ENCODE measurements at regions not wholly inside any gene's neighbourhood (a gene's known extent, or its start where the extent isn't known, plus 50 kb on each side); places are given as distances from the start of the nearest gene placed in this dataset.

GRCh38 chrX:57227691-57228090 lies 58.8 kb upstream of the FAAH2 start:
- Mint-ChIP-seq H3K36me3 (ENCODE audit: insufficient read depth in 1 of 3, low read depth in 3 of 3) (peaks cover 19 to 26% (median 19%) of the 10 kb centered on the region in 3 experiments), H3K4me3 (no peak overlapping the region), H3K9me3 (peaks cover 57 to 67% of the 10 kb centered on the region in 2 experiments), H3K27ac (peak overlapping the region; percentile 34 to 89 (median 45); a peak in 2 of 7 replicates), H3K27me3 (ENCODE audit: low read depth) (peaks cover 4% of the 10 kb centered on the region; the same call in 1 of the 2 replicates), H3K4me1 (peaks cover 16 to 19% of the 10 kb centered on the region in 2 experiments)
- H4K5ac ChIP-seq (ENCODE audit: insufficient read length, low read depth, low read length), result no peak overlapping the region
- H2BK120ac ChIP-seq (ENCODE audit: low read depth, low read length, poor library complexity, severe bottlenecking), result no peak overlapping the region
- H3K56ac ChIP-seq (ENCODE audit: insufficient read length, low read depth, low read length), result no peak overlapping the region
- no CpG with 5 or more reads among the region's 2 CpGs for WGBS (ENCODE audit: extremely low coverage, insufficient read length, low lambda C conversion rate)
- H4K91ac ChIP-seq (ENCODE audit: insufficient read length, low read depth, low read length), result no peak overlapping the region
- peak; percentile 57 for DNase-seq
- H3K27me3 ChIP-seq (ENCODE audit: insufficient read depth, low read length), result no peaks in the 10 kb centered on the region
- no peaks in the 10 kb centered on the region for H3K79me1 ChIP-seq (ENCODE audit: insufficient read depth, low read depth, low read length, poor library complexity, severe bottlenecking)
- no peak overlapping the region for H2AK5ac ChIP-seq (ENCODE audit: insufficient read length, low read length)
- no peak overlapping the region for H4K8ac ChIP-seq (replicated peaks; ENCODE audit: insufficient read length, low read depth, low read length)
- H2BK12ac ChIP-seq (ENCODE audit: insufficient read length, low read depth, low read length), result no peak overlapping the region
- H3K23ac ChIP-seq (ENCODE audit: insufficient read length, low read depth, low read length), result no peak overlapping the region
- no peak overlapping the region for H2BK20ac ChIP-seq (ENCODE audit: low read depth, low read length, poor library complexity, severe bottlenecking)
- peak overlapping the region; percentile 27 for H3K4me2 ChIP-seq (ENCODE audit: insufficient read depth, insufficient read length, low read length)
- no peak overlapping the region for H3T11ph ChIP-seq (ENCODE audit: low read length)
- H3K79me2 ChIP-seq (ENCODE audit: insufficient read depth, low read length), result no peaks in the 10 kb centered on the region
- H3K18ac ChIP-seq (ENCODE audit: insufficient read length, low read depth, low read length), result no peak overlapping the region
- H3K9ac ChIP-seq (ENCODE audit: extremely low read depth, insufficient read length, low read length), result no peak overlapping the region
- H2AFZ ChIP-seq (ENCODE audit: low read length), result no peak overlapping the region
- H3K14ac ChIP-seq (ENCODE audit: insufficient read depth, low read length), result no peak overlapping the region
- no peak overlapping the region for H2BK15ac ChIP-seq (ENCODE audit: low read depth, low read length)
- H3K23me2 ChIP-seq (ENCODE audit: insufficient read length, low read depth, low read length, poor library complexity, severe bottlenecking), result no peaks in the 10 kb centered on the region
- no peaks in the 10 kb centered on the region for H4K20me1 ChIP-seq (ENCODE audit: control insufficient read depth, insufficient read depth, insufficient read length)
- 0 out of 2 replicates have a peak, but pooled peaks cover 3% of the 10 kb centered on the region for H3K4me1 ChIP-seq (ENCODE audit: insufficient read depth, low read length)
- TF ChIP-seq CTCF (conservative IDR thresholded peaks at IDR 0.05), result no peak
- no peak overlapping the region for H3K4ac ChIP-seq (ENCODE audit: low read depth, low read length)
- no peak overlapping the region for H2BK5ac ChIP-seq (ENCODE audit: insufficient read length, low read length)
- no peak overlapping the region for H3K27ac ChIP-seq (ENCODE audit: insufficient read length, low read depth, low read length)
- H3K9me3 ChIP-seq (ENCODE audit: control insufficient read depth, low read depth, low read length), result peaks cover 15% of the 10 kb centered on the region

Data from H9 (cell line).